ENCODE measurements at regions not wholly inside any gene's neighbourhood (a gene's known extent, or its start where the extent isn't known, plus 50 kb on each side); places are given as distances from the start of the nearest gene placed in this dataset.

DNA sequence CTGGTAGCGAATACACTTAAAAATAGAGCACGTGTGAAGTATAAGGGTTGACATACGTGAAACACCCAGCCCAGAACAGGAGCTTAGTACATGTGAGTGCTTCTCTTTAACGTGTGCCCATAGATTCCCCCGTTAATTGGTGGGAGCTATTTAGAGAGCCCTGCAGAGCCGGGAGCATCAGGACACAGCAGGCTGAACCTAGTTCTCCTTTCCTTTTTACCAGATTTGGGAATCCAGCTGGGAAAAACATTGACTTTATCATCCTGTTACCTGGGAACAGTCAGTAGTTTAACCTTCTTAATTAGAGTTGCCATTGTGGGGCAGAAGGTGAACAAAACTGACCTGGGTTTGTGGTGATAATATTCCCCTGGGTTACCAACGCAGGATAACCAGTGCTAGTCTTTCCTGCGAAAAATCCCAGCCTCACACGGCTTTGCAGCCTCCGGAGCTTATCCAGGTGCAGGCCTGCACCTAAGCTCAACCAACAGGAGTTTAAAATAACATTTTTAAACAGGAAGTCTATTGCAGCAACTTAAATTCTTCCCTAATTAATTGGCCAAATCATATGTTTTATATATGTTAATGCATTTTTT, 78.1 kb upstream of the SPTBN1 start:
- WGBS (ENCODE audit: low lambda C conversion rate, missing lambda C conversion rate) = 67% methylated on average over 10 of the region's 10 CpGs

DNA sequence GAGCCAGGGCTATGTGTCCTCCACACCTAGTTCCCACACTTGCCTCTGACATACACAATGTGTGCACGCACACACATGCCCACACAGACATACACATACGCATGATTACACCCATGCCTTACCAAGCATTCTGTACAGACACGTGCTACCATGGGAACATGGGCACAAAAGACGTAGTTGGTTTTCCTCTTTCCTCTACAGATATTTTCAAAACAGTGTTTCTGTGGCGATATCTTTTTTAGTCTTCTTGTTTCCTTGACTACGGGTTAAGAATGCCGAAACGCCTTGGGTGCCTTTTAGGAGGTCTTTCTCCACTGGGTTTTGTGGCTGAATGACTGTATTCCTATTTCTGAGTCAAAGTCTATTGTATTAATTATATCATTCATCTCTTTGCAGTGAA, 75.5 kb upstream of the SPTBN1 start:
- TF ChIP-seq EZH2 (IDR thresholded peaks at IDR 0.05; ENCODE audit: borderline replicate concordance) = no peak
- TF ChIP-seq, protein P1, sequence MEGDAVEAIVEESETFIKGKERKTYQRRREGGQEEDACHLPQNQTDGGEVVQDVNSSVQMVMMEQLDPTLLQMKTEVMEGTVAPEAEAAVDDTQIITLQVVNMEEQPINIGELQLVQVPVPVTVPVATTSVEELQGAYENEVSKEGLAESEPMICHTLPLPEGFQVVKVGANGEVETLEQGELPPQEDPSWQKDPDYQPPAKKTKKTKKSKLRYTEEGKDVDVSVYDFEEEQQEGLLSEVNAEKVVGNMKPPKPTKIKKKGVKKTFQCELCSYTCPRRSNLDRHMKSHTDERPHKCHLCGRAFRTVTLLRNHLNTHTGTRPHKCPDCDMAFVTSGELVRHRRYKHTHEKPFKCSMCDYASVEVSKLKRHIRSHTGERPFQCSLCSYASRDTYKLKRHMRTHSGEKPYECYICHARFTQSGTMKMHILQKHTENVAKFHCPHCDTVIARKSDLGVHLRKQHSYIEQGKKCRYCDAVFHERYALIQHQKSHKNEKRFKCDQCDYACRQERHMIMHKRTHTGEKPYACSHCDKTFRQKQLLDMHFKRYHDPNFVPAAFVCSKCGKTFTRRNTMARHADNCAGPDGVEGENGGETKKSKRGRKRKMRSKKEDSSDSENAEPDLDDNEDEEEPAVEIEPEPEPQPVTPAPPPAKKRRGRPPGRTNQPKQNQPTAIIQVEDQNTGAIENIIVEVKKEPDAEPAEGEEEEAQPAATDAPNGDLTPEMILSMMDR (IDR thresholded peaks at IDR 0.05; ENCODE audit: poor library complexity) = no peak
- TF ChIP-seq EZH2phosphoT487 (IDR thresholded peaks at IDR 0.05; ENCODE audit: low read depth, severe bottlenecking, unreplicated experiment) = no peak
- no peaks in the 10 kb centered on the region for H4K20me1 ChIP-seq (ENCODE audit: insufficient read depth, poor library complexity, severe bottlenecking)
- H3K79me2 ChIP-seq = no peaks in the 10 kb centered on the region
- H3K9me2 ChIP-seq (replicated peaks; ENCODE audit: insufficient read depth) = no peaks in the 10 kb centered on the region
- H3K4me1 ChIP-seq (ENCODE audit: insufficient read depth) = no peaks in the 10 kb centered on the region
- no peak overlapping the region for H2AFZ ChIP-seq
- no peaks in the 10 kb centered on the region for H3K36me3 ChIP-seq (replicated peaks; ENCODE audit: insufficient read depth, low read depth)
- no peak overlapping the region for H3K4me3 ChIP-seq
- WGBS (ENCODE audit: low lambda C conversion rate, missing lambda C conversion rate) = 96% methylated on average over 8 of the region's 8 CpGs
- H3K27me3 ChIP-seq = peaks cover 6% of the 10 kb centered on the region
- DNase-seq (ENCODE audit: low spot score) = no peak
- H3K9me3 ChIP-seq (ENCODE audit: low read depth) = no peaks in the 10 kb centered on the region
- no peak overlapping the region for H3K27ac ChIP-seq
- H3K4me2 ChIP-seq = no peak overlapping the region

More for the DNA sequence above, 78.1 kb upstream of the SPTBN1 start:
- no peaks in the 10 kb centered on the region for H3K9me3 ChIP-seq (ENCODE audit: low read depth)
- H3K4me3 ChIP-seq = no peak overlapping the region
- H3K4me2 ChIP-seq = no peak overlapping the region
- H2AFZ ChIP-seq = no peak overlapping the region
- H3K4me1 ChIP-seq (ENCODE audit: insufficient read depth) = no peaks in the 10 kb centered on the region
- TF ChIP-seq EZH2phosphoT487 (IDR thresholded peaks at IDR 0.05; ENCODE audit: low read depth, severe bottlenecking, unreplicated experiment) = no peak
- TF ChIP-seq, protein P1 (IDR thresholded peaks at IDR 0.05; ENCODE audit: poor library complexity) = no peak
- no peak overlapping the region for H3K27ac ChIP-seq
- H3K79me2 ChIP-seq = no peaks in the 10 kb centered on the region
- H3K9me2 ChIP-seq (replicated peaks; ENCODE audit: insufficient read depth) = no peaks in the 10 kb centered on the region
- H3K27me3 ChIP-seq = peaks cover 6% of the 10 kb centered on the region
- no peak for DNase-seq (ENCODE audit: low spot score)
- H4K20me1 ChIP-seq (ENCODE audit: insufficient read depth, poor library complexity, severe bottlenecking) = no peaks in the 10 kb centered on the region
- no peaks in the 10 kb centered on the region for H3K36me3 ChIP-seq (replicated peaks; ENCODE audit: insufficient read depth, low read depth)

DNA sequence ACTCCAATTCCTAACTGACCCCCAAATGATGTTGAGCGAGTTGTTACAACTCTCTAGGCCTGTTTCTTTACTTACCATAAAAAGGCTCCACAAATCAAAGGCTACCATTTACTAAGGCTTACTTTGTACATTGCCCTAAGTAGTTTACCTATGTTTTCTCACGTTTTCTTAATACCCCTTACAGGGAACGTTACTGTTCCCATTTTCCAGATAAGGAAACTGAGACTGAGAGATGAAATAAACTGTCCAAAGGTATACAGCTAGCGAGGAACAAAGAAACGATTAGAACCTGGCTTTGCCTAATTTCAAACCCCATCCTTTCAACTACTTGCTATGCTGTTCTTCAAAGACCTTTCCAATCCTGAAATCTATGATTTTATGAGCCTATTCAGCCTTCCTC, 74.8 kb upstream of the SPTBN1 start:
- H3K27me3 ChIP-seq = peaks cover 6% of the 10 kb centered on the region
- no peak overlapping the region for H3K27ac ChIP-seq
- no peak overlapping the region for H3K4me2 ChIP-seq
- H3K9me3 ChIP-seq (ENCODE audit: low read depth) = no peaks in the 10 kb centered on the region
- no peaks in the 10 kb centered on the region for H3K4me1 ChIP-seq (ENCODE audit: insufficient read depth)
- H3K9me2 ChIP-seq (replicated peaks; ENCODE audit: insufficient read depth) = no peaks in the 10 kb centered on the region
- no peaks in the 10 kb centered on the region for H3K79me2 ChIP-seq
- 81% methylated on average over 5 of the region's 5 CpGs for WGBS (ENCODE audit: low lambda C conversion rate, missing lambda C conversion rate)
- no peak overlapping the region for H2AFZ ChIP-seq
- no peak overlapping the region for H3K4me3 ChIP-seq
- TF ChIP-seq EZH2 (IDR thresholded peaks at IDR 0.05; ENCODE audit: borderline replicate concordance) (no peak), EZH2phosphoT487 (IDR thresholded peaks at IDR 0.05; ENCODE audit: low read depth, severe bottlenecking, unreplicated experiment) (no peak)
- TF ChIP-seq, protein P1 (IDR thresholded peaks at IDR 0.05; ENCODE audit: poor library complexity) = no peak
- no peaks in the 10 kb centered on the region for H4K20me1 ChIP-seq (ENCODE audit: insufficient read depth, poor library complexity, severe bottlenecking)
- DNase-seq (ENCODE audit: low spot score) = no peak
- H3K36me3 ChIP-seq (replicated peaks; ENCODE audit: insufficient read depth, low read depth) = no peaks in the 10 kb centered on the region

DNA sequence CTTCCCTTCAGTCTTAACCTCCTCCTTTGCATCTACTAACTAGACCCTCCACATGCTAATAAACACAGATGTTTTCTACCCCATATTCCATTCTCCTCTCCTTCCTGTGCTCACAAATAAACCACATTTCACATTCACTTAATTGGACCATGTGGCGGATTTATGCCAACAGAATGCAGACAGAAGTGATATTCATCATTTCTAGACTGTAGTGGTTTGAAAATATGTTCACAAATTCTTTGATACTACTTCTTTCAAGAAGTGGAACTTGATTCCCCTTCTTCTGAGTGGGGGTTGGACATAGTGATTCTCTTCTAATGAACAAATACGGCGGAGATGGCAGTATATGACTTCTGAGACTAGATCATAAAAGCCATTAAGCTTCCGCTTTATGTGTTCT, 73.5 kb upstream of the SPTBN1 start:
- DNase-seq (ENCODE audit: low spot score) = no peak
- Histone ChIP-seq H3K79me2 (no peaks in the 10 kb centered on the region), H3K27me3 (peaks cover 4% of the 10 kb centered on the region), H3K4me3 (no peak overlapping the region), H3K4me2 (no peak overlapping the region), H4K20me1 (ENCODE audit: insufficient read depth, poor library complexity, severe bottlenecking) (no peaks in the 10 kb centered on the region), H3K9me2 (replicated peaks; ENCODE audit: insufficient read depth) (no peaks in the 10 kb centered on the region), H2AFZ (no peak overlapping the region), H3K4me1 (ENCODE audit: insufficient read depth) (no peaks in the 10 kb centered on the region), H3K27ac (no peak overlapping the region), H3K9me3 (ENCODE audit: low read depth) (no peaks in the 10 kb centered on the region), H3K36me3 (replicated peaks; ENCODE audit: insufficient read depth, low read depth) (no peaks in the 10 kb centered on the region)
- TF ChIP-seq EZH2 (IDR thresholded peaks at IDR 0.05; ENCODE audit: borderline replicate concordance) (no peak), EZH2phosphoT487 (IDR thresholded peaks at IDR 0.05; ENCODE audit: low read depth, severe bottlenecking, unreplicated experiment) (no peak)
- TF ChIP-seq, protein P1 (IDR thresholded peaks at IDR 0.05; ENCODE audit: poor library complexity) = no peak
- 91% methylated on average over 4 of the region's 4 CpGs for WGBS (ENCODE audit: low lambda C conversion rate, missing lambda C conversion rate)
